ENCODE measurements at regions not wholly inside any gene's neighbourhood (a gene's known extent, or its start where the extent isn't known, plus 50 kb on each side); places are given as distances from the start of the nearest gene placed in this dataset.

DNA sequence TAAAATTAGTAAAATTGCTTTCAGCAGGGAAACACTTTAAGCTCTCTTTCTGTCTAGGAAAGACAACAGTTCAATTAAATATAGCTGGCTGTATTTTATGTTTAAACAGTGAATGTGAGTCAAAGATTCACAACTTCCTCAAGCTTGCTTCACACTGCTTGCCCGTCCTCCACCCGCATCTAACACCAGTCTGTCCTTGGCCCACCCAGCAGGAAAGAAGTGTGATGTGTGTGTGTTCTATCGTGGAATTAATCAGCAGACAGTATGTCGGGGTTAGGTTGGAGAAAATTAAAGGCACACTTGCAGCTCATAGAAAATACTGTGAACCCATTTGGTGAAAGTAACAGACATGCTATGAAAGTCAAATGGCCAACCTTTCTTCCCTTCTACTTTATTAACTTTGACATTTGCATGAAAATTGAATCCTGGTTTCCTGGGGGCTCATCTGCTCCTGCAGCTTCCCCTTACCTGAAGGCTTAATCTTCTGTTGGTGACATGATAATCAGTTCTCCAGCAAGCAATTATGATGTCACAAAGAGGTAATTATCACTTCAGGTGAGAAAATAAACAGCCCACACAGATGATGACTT lies 182.0 kb downstream of the UXS1 start:
- Histone ChIP-seq H4K20me1 (ENCODE audit: control insufficient read depth, insufficient read depth, low read length, poor library complexity, severe bottlenecking) (no peaks in the 10 kb centered on the region), H3K4me3 (ENCODE audit: control extremely low read depth in 1 of 5, extremely low read depth in 1 of 5, insufficient read depth in 1 of 5, low read depth in 2 of 5, low read length in 4 of 5) (no peak overlapping the region), H3K36me3 (replicated peaks in 1 of 2; ENCODE audit: control extremely low read depth in 1 of 2, control insufficient read depth in 1 of 2, extremely low read depth in 1 of 2, insufficient read depth in 2 of 2, low read length in 1 of 2) (no peaks in the 10 kb centered on the region), H3K27me3 (replicated peaks in 1 of 4; ENCODE audit: control extremely low read depth in 1 of 4, control insufficient read depth in 3 of 4, insufficient read depth in 4 of 4, low read length in 3 of 4) (no peaks in the 10 kb centered on the region), H3K4me2 (replicated peaks; ENCODE audit: low read depth, low read length, poor library complexity, severe bottlenecking) (no peak overlapping the region), H3K9ac (ENCODE audit: low read length) (no peak overlapping the region), H3K9me3 (ENCODE audit: control extremely low read depth in 1 of 3, control insufficient read depth in 2 of 3, insufficient read depth in 1 of 3, low read length in 2 of 3) (peaks cover 1 to 18% (median 9%) of the 10 kb centered on the region in 3 donors), H3K79me2 (ENCODE audit: control insufficient read depth, insufficient read depth, low read length) (no peaks in the 10 kb centered on the region), H3K4me1 (ENCODE audit: control insufficient read depth in 2 of 2, insufficient read depth in 2 of 2, low read length in 2 of 2) (no peaks in the 10 kb centered on the region), H3K27ac (ENCODE audit: low read length in 2 of 2) (no peak overlapping the region), H2AFZ (ENCODE audit: insufficient read depth, low read depth, low read length, poor library complexity, severe bottlenecking) (no peak overlapping the region)
- WGBS (ENCODE audit: insufficient coverage) = no CpG with 5 or more reads among the region's 4 CpGs
- ChIA-PET POLR2A (no interaction called here), CTCF (no interaction called here)
- no peaks in the 10 kb centered on the region for H3K4me1 Mint-ChIP-seq
- H3K4me3 Mint-ChIP-seq = no peak overlapping the region
- H3K27me3 Mint-ChIP-seq = peaks cover 6% of the 10 kb centered on the region
- TF ChIP-seq EZH2 (IDR thresholded peaks at IDR 0.05; ENCODE audit: borderline replicate concordance, insufficient read depth, low read depth, low read length, poor library complexity, severe bottlenecking) (no peak), CTCF (IDR thresholded peaks at IDR 0.05) (no peak)
- peaks cover 9% of the 10 kb centered on the region for H3K9me3 Mint-ChIP-seq (ENCODE audit: insufficient read depth)
- no peak for ATAC-seq (ENCODE audit: low read depth)
- DNase-seq = no peak
- H3K27ac Mint-ChIP-seq = no peak overlapping the region
- intact Hi-C loops (cut with micrococcal nuclease) = no loop called here

DNA sequence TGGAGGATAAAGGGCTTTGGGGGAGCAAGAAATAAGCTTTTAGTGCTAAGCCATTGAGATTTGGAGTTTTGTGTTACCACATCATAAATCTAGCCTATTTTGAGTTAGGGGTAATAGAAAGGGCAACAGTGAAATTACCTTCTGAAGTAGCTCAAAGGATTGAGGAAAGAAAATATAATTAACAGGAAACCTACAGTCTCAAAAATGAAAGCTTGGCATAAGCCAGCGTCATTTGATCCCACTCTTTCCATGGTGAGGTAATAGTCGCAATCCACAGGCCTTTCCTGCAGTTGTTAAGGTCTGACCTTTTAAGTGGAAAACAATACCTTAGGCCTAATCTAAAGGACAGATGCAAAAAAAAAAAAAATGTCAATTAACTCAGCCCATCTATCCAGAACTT lies 182.7 kb downstream of the UXS1 start:
- TF ChIP-seq CTCF (IDR thresholded peaks at IDR 0.05) (no peak), EZH2 (IDR thresholded peaks at IDR 0.05; ENCODE audit: borderline replicate concordance, insufficient read depth, low read depth, low read length, poor library complexity, severe bottlenecking) (no peak)
- Histone ChIP-seq H4K20me1 (ENCODE audit: control insufficient read depth, insufficient read depth, low read length, poor library complexity, severe bottlenecking) (no peaks in the 10 kb centered on the region), H3K9me3 (ENCODE audit: control extremely low read depth in 1 of 3, control insufficient read depth in 2 of 3, insufficient read depth in 1 of 3, low read length in 2 of 3) (peaks cover 1 to 18% (median 12%) of the 10 kb centered on the region in 3 donors), H3K27ac (ENCODE audit: low read length in 2 of 2) (no peak overlapping the region), H3K9ac (ENCODE audit: low read length) (no peak overlapping the region), H2AFZ (ENCODE audit: insufficient read depth, low read depth, low read length, poor library complexity, severe bottlenecking) (no peak overlapping the region), H3K27me3 (replicated peaks in 1 of 4; ENCODE audit: control extremely low read depth in 1 of 4, control insufficient read depth in 3 of 4, insufficient read depth in 4 of 4, low read length in 3 of 4) (no peaks in the 10 kb centered on the region), H3K4me1 (ENCODE audit: control insufficient read depth in 2 of 2, insufficient read depth in 2 of 2, low read length in 2 of 2) (no peaks in the 10 kb centered on the region), H3K4me2 (replicated peaks; ENCODE audit: low read depth, low read length, poor library complexity, severe bottlenecking) (no peak overlapping the region), H3K4me3 (ENCODE audit: control extremely low read depth in 1 of 5, extremely low read depth in 1 of 5, insufficient read depth in 1 of 5, low read depth in 2 of 5, low read length in 4 of 5) (no peak overlapping the region), H3K36me3 (replicated peaks in 1 of 2; ENCODE audit: control extremely low read depth in 1 of 2, control insufficient read depth in 1 of 2, extremely low read depth in 1 of 2, insufficient read depth in 2 of 2, low read length in 1 of 2) (no peaks in the 10 kb centered on the region), H3K79me2 (ENCODE audit: control insufficient read depth, insufficient read depth, low read length) (no peaks in the 10 kb centered on the region)
- peaks cover 6% of the 10 kb centered on the region for H3K27me3 Mint-ChIP-seq
- no peak overlapping the region for H3K4me3 Mint-ChIP-seq
- CTCF ChIA-PET = no interaction called here
- H3K4me1 Mint-ChIP-seq = no peaks in the 10 kb centered on the region
- intact Hi-C loops (cut with micrococcal nuclease) = no loop called here
- POLR2A ChIA-PET = no interaction called here
- H3K9me3 Mint-ChIP-seq (ENCODE audit: insufficient read depth) = peaks cover 12% of the 10 kb centered on the region
- H3K27ac Mint-ChIP-seq = no peak overlapping the region
- ATAC-seq (ENCODE audit: low read depth) = no peak
- WGBS (ENCODE audit: insufficient coverage) = 92% methylated on average over 2 of the region's 2 CpGs
- no peak for DNase-seq
